ENCODE measurements at regions not wholly inside any gene's neighbourhood (a gene's known extent, or its start where the extent isn't known, plus 50 kb on each side); places are given as distances from the start of the nearest gene placed in this dataset.

DNA sequence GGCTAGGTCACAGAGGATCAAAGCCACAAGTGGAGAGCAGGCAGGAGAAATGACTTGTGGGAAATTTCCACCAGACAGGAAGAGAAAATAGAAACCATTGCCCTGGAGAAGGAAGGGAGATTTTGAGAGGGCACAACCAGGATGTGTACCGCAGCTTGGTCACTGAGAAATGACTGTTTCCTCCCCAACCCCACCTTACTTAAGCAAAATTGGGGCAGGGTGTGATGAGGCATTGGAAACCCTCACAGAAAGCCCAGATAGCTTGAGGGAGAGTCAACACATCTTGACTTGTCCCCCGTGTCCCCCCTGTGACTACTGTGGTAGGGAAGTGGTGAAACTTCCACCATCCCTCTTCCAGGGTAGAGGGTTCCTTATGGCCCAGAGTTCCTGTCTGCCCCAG is 113.5 kb upstream of the FAM20A start:
- no peaks in the 10 kb centered on the region for H3K36me3 ChIP-seq (ENCODE audit: control insufficient read depth, insufficient read depth, low read length)
- intact Hi-C loops (cut with micrococcal nuclease; ENCODE audit: unreplicated experiment) (no loop called here), in situ Hi-C loops (cut with HindIII; ENCODE audit: low pct_unique_long_range_greater_than_20kb, low sequenced_read_pairs) (no loop called here)
- ChIA-PET CTCF (no interaction called here), POLR2A (no interaction called here)
- no peak overlapping the region for H3K27ac ChIP-seq (ENCODE audit: low read length)
- ATAC-seq = no peak
- no peak for TF ChIP-seq TCF7L2 (IDR thresholded peaks at IDR 0.05; ENCODE audit: low read depth, low read length)
- TF ChIP-seq POLR2AphosphoS5 (IDR thresholded peaks at IDR 0.05; ENCODE audit: low read depth, low read length) = no peak
- TF ChIP-seq, protein P1, sequence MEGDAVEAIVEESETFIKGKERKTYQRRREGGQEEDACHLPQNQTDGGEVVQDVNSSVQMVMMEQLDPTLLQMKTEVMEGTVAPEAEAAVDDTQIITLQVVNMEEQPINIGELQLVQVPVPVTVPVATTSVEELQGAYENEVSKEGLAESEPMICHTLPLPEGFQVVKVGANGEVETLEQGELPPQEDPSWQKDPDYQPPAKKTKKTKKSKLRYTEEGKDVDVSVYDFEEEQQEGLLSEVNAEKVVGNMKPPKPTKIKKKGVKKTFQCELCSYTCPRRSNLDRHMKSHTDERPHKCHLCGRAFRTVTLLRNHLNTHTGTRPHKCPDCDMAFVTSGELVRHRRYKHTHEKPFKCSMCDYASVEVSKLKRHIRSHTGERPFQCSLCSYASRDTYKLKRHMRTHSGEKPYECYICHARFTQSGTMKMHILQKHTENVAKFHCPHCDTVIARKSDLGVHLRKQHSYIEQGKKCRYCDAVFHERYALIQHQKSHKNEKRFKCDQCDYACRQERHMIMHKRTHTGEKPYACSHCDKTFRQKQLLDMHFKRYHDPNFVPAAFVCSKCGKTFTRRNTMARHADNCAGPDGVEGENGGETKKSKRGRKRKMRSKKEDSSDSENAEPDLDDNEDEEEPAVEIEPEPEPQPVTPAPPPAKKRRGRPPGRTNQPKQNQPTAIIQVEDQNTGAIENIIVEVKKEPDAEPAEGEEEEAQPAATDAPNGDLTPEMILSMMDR (IDR thresholded peaks at IDR 0.05) = no peak
- TF ChIP-seq SIN3A (IDR thresholded peaks at IDR 0.05; ENCODE audit: borderline replicate concordance, insufficient read depth, low read depth, low read length) = no peak
- H3K4me1 ChIP-seq (ENCODE audit: control insufficient read depth, insufficient read depth, low read length) = no peaks in the 10 kb centered on the region
- BruUV-seq (replicated peaks) = no TSS peak
- H3K9me3 ChIP-seq (ENCODE audit: control insufficient read depth, insufficient read depth, low read depth, low read length) = no peaks in the 10 kb centered on the region
- DNase-seq (ENCODE audit: low read depth, low spot score) = no peak
- H3K4me3 ChIP-seq (ENCODE audit: low read depth in 2 of 2, low read length in 2 of 2) = no peak overlapping the region
- no peaks in the 10 kb centered on the region for H3K27me3 ChIP-seq (ENCODE audit: control insufficient read depth, insufficient read depth, low read length)

DNA sequence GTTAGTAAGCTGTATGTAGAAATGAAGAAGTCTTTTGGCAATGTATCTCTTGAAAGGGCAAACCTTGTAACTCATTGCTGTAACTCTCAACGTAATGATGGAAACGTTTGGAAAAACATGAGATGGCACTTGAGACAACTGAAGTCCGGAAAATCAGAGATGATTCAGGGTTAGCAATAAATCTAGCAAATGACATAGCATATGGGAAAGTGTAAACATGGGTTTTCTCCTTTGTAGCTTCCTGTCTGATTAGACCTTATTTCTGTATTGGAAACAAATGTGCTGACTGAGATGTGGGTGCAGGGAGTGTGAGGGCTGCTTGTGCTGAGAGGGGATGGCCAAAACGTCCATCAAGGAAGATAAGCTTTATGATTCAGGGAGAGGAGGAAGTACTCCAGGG is 110.7 kb upstream of the FAM20A start:
- no peaks in the 10 kb centered on the region for H3K9me3 ChIP-seq (ENCODE audit: control insufficient read depth, insufficient read depth, low read depth, low read length)
- H3K36me3 ChIP-seq (ENCODE audit: control insufficient read depth, insufficient read depth, low read length) = no peaks in the 10 kb centered on the region
- TF ChIP-seq, protein P2, sequence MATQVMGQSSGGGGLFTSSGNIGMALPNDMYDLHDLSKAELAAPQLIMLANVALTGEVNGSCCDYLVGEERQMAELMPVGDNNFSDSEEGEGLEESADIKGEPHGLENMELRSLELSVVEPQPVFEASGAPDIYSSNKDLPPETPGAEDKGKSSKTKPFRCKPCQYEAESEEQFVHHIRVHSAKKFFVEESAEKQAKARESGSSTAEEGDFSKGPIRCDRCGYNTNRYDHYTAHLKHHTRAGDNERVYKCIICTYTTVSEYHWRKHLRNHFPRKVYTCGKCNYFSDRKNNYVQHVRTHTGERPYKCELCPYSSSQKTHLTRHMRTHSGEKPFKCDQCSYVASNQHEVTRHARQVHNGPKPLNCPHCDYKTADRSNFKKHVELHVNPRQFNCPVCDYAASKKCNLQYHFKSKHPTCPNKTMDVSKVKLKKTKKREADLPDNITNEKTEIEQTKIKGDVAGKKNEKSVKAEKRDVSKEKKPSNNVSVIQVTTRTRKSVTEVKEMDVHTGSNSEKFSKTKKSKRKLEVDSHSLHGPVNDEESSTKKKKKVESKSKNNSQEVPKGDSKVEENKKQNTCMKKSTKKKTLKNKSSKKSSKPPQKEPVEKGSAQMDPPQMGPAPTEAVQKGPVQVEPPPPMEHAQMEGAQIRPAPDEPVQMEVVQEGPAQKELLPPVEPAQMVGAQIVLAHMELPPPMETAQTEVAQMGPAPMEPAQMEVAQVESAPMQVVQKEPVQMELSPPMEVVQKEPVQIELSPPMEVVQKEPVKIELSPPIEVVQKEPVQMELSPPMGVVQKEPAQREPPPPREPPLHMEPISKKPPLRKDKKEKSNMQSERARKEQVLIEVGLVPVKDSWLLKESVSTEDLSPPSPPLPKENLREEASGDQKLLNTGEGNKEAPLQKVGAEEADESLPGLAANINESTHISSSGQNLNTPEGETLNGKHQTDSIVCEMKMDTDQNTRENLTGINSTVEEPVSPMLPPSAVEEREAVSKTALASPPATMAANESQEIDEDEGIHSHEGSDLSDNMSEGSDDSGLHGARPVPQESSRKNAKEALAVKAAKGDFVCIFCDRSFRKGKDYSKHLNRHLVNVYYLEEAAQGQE (IDR thresholded peaks at IDR 0.05; ENCODE audit: insufficient read depth in 1 of 2, low read depth in 2 of 2, low read length in 1 of 2) = no peak
- no peak for TF ChIP-seq POLR2AphosphoS5 (IDR thresholded peaks at IDR 0.05; ENCODE audit: low read depth, low read length)
- TF ChIP-seq TCF7L2 (IDR thresholded peaks at IDR 0.05; ENCODE audit: low read depth, low read length) = no peak
- TF ChIP-seq, protein P1 (IDR thresholded peaks at IDR 0.05) = no peak
- TF ChIP-seq SIN3A (IDR thresholded peaks at IDR 0.05; ENCODE audit: borderline replicate concordance, insufficient read depth, low read depth, low read length) = no peak
- H3K27me3 ChIP-seq (ENCODE audit: control insufficient read depth, insufficient read depth, low read length) = no peaks in the 10 kb centered on the region
- BruUV-seq (replicated peaks) = no TSS peak
- POLR2A ChIA-PET = no interaction called here
- no peak overlapping the region for H3K4me3 ChIP-seq (ENCODE audit: low read depth in 2 of 2, low read length in 2 of 2)
- ATAC-seq (no peak), DNase-seq (ENCODE audit: low read depth, low spot score) (no peak)
- H3K4me1 ChIP-seq (ENCODE audit: control insufficient read depth, insufficient read depth, low read length) = no peaks in the 10 kb centered on the region
- CTCF ChIA-PET = no interaction called here
- in situ Hi-C loops (cut with HindIII; ENCODE audit: low pct_unique_long_range_greater_than_20kb, low sequenced_read_pairs) (no loop called here), intact Hi-C loops (cut with micrococcal nuclease; ENCODE audit: unreplicated experiment) (no loop called here)
- H3K27ac ChIP-seq (ENCODE audit: low read length) = no peak overlapping the region
